ENCODE measurements at regions not wholly inside any gene's neighbourhood (a gene's known extent, or its start where the extent isn't known, plus 50 kb on each side); places are given as distances from the start of the nearest gene placed in this dataset.

- Histone ChIP-seq H3K36me3 (no peaks in the 10 kb centered on the region), H3K27me3 (no peaks in the 10 kb centered on the region), H3K4me1 (0 out of 2 replicates have a peak, but pooled peaks cover 3% of the 10 kb centered on the region), H3K4me3 (ENCODE audit: low read depth, low read length) (no peak overlapping the region), H3K9me3 (no peaks in the 10 kb centered on the region)
- no peak for DNase-seq
- TF ChIP-seq, protein P1, sequence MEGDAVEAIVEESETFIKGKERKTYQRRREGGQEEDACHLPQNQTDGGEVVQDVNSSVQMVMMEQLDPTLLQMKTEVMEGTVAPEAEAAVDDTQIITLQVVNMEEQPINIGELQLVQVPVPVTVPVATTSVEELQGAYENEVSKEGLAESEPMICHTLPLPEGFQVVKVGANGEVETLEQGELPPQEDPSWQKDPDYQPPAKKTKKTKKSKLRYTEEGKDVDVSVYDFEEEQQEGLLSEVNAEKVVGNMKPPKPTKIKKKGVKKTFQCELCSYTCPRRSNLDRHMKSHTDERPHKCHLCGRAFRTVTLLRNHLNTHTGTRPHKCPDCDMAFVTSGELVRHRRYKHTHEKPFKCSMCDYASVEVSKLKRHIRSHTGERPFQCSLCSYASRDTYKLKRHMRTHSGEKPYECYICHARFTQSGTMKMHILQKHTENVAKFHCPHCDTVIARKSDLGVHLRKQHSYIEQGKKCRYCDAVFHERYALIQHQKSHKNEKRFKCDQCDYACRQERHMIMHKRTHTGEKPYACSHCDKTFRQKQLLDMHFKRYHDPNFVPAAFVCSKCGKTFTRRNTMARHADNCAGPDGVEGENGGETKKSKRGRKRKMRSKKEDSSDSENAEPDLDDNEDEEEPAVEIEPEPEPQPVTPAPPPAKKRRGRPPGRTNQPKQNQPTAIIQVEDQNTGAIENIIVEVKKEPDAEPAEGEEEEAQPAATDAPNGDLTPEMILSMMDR (IDR thresholded peaks at IDR 0.05; ENCODE audit: low read depth, low read length) = no peak
These were observed 83.8 kb downstream of the RHOU start for GRCh38 chr1:228818928-228819630.

GRCh38 chr1:228821252-228821651 is 86.0 kb downstream of the RHOU start:
- no peaks in the 10 kb centered on the region for H3K27me3 ChIP-seq
- H3K9me3 ChIP-seq = no peaks in the 10 kb centered on the region
- no peak overlapping the region for H3K4me3 ChIP-seq (ENCODE audit: low read depth, low read length)
- DNase-seq = no peak
- TF ChIP-seq, protein P1 (IDR thresholded peaks at IDR 0.05; ENCODE audit: low read depth, low read length) = no peak
- H3K36me3 ChIP-seq = no peaks in the 10 kb centered on the region
- 0 out of 2 replicates have a peak, but pooled peaks cover 3% of the 10 kb centered on the region for H3K4me1 ChIP-seq

DNA sequence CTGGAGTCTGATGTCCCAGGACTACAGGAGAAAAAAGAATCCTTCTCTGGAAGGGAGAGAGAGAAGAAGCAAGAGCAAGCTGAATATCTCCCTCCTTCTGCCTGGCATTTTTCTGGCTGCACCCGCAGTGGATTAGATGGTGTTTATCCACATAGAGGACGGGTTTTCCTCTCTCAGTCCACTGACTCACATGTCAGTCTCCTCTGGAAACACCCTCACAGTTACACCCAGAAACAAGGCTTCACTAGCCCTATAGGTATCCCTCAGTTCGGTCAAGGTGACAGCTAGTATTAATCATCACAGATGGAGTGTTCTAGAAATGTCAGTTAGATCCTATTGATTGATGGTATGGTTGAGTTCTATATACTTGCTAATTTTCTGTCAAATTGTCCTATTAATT is 87.9 kb downstream of the RHOU start:
- Histone ChIP-seq H3K4me3 (ENCODE audit: low read depth, low read length) (no peak overlapping the region), H3K27me3 (no peaks in the 10 kb centered on the region), H3K36me3 (no peaks in the 10 kb centered on the region), H3K4me1 (0 out of 2 replicates have a peak, but pooled peaks cover 3% of the 10 kb centered on the region), H3K9me3 (no peaks in the 10 kb centered on the region)
- no peak for DNase-seq
- TF ChIP-seq, protein P1 (IDR thresholded peaks at IDR 0.05; ENCODE audit: low read depth, low read length) = no peak

GRCh38 chr1:228824366-228824765 is 89.1 kb downstream of the RHOU start:
- DNase-seq = no peak

DNA sequence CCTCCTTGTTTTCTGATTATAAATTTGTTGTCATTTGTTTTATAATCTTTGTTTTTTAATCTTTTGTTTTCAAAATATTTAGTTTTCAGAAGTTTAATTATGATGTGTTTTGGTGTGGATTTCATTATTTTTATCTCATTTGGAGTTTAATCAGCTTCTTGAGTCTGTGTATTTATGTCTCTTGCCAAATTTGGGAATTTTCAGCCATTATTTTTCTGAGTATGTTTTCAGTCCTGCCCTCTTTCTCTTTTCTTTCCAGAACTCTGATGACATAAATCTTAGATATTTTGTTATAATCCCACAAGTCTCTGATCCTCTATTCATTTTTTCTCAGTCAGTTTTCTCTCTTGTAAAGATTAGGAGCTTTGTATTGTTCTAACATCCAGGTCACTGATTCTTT is 89.8 kb downstream of the RHOU start:
- H3K4me3 ChIP-seq (ENCODE audit: low read depth, low read length) = no peak overlapping the region
- 0 out of 2 replicates have a peak, but pooled peaks cover 3% of the 10 kb centered on the region for H3K4me1 ChIP-seq
- H3K36me3 ChIP-seq = no peaks in the 10 kb centered on the region
- no peaks in the 10 kb centered on the region for H3K9me3 ChIP-seq
- TF ChIP-seq, protein P1 (IDR thresholded peaks at IDR 0.05; ENCODE audit: low read depth, low read length) = no peak
- H3K27me3 ChIP-seq = no peaks in the 10 kb centered on the region
- no peak for DNase-seq

More at GRCh38 chr1:228824366-228824765, 89.1 kb downstream of the RHOU start:
- H3K36me3 ChIP-seq = no peaks in the 10 kb centered on the region
- no peaks in the 10 kb centered on the region for H3K9me3 ChIP-seq
- TF ChIP-seq, protein P1 (IDR thresholded peaks at IDR 0.05; ENCODE audit: low read depth, low read length) = no peak
- 0 out of 2 replicates have a peak, but pooled peaks cover 3% of the 10 kb centered on the region for H3K4me1 ChIP-seq
- no peaks in the 10 kb centered on the region for H3K27me3 ChIP-seq
- H3K4me3 ChIP-seq (ENCODE audit: low read depth, low read length) = no peak overlapping the region

DNA sequence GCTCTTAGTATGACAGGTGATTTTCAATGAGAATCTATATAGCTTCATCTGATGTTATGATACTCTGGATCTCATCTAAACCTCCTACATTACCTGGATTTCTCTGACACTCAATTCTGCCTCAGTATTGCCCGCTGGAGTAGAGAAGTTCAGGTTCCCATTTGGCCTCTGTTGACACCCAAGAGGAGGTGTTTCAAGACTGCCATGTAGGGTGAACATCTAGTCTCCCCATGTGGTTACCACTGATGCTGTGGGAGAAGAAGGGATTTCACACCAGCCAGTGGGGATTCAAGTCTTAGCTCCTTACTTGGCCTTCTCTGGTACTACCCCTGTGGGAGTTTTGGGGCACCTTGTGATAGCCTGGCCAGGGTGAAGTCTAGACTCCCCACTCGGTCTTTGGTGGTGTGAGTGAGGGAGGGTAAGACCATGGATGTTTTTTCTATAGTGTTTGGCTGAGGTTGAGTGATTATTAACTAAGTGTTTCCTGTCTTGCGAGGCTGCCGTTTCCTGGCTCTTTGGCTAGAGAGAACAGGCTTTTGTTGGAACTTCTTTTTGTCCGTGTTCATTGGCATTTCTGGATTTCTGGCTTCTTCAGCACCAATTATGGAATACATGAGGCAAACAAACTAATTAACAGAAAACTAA is 90.7 kb downstream of the RHOU start:
- Histone ChIP-seq H3K36me3 (no peaks in the 10 kb centered on the region), H3K4me3 (ENCODE audit: low read depth, low read length) (no peak overlapping the region), H3K27me3 (no peaks in the 10 kb centered on the region), H3K4me1 (peaks cover 10% of the 10 kb centered on the region), H3K9me3 (no peaks in the 10 kb centered on the region)
- TF ChIP-seq, protein P1 (IDR thresholded peaks at IDR 0.05; ENCODE audit: low read depth, low read length) = no peak
- DNase-seq = no peak

Measured in BE2C (cell line).